ENCODE measurements at regions not wholly inside any gene's neighbourhood (a gene's known extent, or its start where the extent isn't known, plus 50 kb on each side); places are given as distances from the start of the nearest gene placed in this dataset.

DNA sequence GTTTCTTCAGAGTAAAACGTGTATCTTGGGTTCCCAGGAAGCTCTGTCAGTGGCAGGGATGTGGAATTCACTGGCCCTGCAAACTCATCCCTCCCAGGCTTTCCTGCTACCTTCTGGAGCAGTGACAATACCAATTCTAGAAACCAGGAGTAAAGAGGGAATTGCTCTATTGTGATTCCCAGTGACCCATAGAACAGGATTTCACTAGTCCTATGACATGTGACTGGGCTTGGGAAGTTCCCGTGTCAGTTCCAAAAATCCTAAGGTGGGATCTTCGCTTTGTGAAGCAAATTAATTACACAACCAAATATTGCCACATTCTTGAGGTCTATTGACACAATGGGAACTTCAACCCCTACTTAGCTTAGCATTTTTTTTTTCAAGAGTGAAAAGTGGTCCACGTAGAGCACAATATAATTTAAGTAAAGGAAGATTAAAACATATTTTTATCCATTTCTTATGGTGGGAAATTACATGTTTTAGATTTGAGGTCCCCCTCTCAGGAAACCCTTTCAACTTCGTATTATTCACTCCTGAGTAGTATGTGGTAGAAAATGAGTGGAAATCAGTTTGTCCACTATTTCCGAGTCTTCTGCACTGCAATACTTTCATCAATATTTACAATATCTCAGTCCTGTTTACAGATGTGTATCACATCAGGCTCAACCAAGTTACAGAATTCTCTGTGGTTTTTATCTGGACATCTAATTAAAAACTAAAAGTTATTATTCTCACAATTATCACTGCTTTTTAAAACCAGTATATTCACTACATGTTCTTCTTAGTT is 88.9 kb upstream of the SOX5 start:
- no peaks in the 10 kb centered on the region for H3K36me3 Mint-ChIP-seq
- POLR2A ChIA-PET, result no interaction called here
- no peak overlapping the region for H3K4me3 Mint-ChIP-seq
- no peaks in the 10 kb centered on the region for H3K4me1 Mint-ChIP-seq
- no peaks in the 10 kb centered on the region for H3K27me3 Mint-ChIP-seq
- H3K9me3 Mint-ChIP-seq, result no peaks in the 10 kb centered on the region
- H3K27ac Mint-ChIP-seq, result no peak overlapping the region
- ATAC-seq (ENCODE audit: low read depth) (no peak), DNase-seq (no peak)

- H3K9me3 Mint-ChIP-seq, result no peaks in the 10 kb centered on the region
- no peak for ATAC-seq (ENCODE audit: low read depth)
- H3K36me3 Mint-ChIP-seq, result no peaks in the 10 kb centered on the region
- no peak overlapping the region for H3K4me3 Mint-ChIP-seq
- no peak for DNase-seq
- H3K27me3 Mint-ChIP-seq, result no peaks in the 10 kb centered on the region
- POLR2A ChIA-PET, result no interaction called here
- H3K27ac Mint-ChIP-seq, result no peak overlapping the region
- H3K4me1 Mint-ChIP-seq, result no peaks in the 10 kb centered on the region
These were observed 87.2 kb upstream of the SOX5 start for GRCh38 chr12:24036438-24037216.

GRCh38 chr12:24034894-24035293 is 85.4 kb upstream of the SOX5 start:
- H3K36me3 Mint-ChIP-seq, result no peaks in the 10 kb centered on the region
- no peaks in the 10 kb centered on the region for H3K27me3 Mint-ChIP-seq
- no peaks in the 10 kb centered on the region for H3K4me1 Mint-ChIP-seq
- no peak overlapping the region for H3K4me3 Mint-ChIP-seq
- POLR2A ChIA-PET, result no interaction called here
- no peak overlapping the region for H3K27ac Mint-ChIP-seq
- no peak for ATAC-seq (ENCODE audit: low read depth)
- DNase-seq, result no peak
- H3K9me3 Mint-ChIP-seq, result no peaks in the 10 kb centered on the region

DNA sequence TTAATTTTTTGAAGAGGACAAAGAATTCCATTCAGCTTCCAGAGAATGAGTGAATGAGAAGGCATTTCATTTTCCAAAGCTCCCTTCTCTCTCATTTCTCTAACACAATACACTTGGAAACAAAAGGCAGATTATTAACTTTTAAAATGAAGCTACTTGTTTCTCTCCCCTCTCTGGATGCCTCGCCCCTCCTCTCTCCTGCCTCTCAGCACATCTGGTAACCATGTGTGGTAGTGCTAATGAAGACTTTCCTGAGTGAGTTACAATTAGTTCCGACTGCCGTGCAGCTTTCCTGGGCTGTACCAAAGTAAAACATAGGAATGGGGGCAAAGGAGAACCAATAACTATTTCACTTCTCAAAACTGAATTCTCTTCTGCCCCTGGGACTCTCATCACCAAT is 84.7 kb upstream of the SOX5 start:
- H3K27me3 Mint-ChIP-seq, result no peaks in the 10 kb centered on the region
- H3K4me3 Mint-ChIP-seq, result no peak overlapping the region
- POLR2A ChIA-PET, result no interaction called here
- H3K9me3 Mint-ChIP-seq, result no peaks in the 10 kb centered on the region
- no peak overlapping the region for H3K27ac Mint-ChIP-seq
- H3K4me1 Mint-ChIP-seq, result no peaks in the 10 kb centered on the region
- no peaks in the 10 kb centered on the region for H3K36me3 Mint-ChIP-seq
- no peak for ATAC-seq (ENCODE audit: low read depth)
- DNase-seq, result no peak

DNA sequence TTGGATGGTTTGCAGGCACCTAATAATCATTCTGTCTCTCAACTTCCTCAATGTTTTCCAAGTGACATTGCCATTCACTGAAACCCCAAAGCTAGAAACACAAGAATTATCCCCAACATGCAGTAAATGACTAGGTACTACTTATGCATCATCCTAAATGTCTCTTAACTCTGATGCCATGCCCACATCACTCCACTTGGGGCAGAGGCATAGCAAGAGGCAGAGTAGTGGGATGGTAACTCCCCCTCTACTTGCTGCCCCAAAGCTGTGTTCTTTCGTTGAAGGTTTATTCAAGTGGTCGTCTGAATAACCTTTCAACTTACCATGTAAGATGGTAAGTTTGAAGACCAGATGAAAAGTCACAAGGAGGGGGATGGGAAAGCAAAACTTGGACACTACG is 77.9 kb upstream of the SOX5 start:
- Mint-ChIP-seq H3K9me3 (peaks cover 3% of the 10 kb centered on the region), H3K4me3 (no peak overlapping the region), H3K27me3 (no peaks in the 10 kb centered on the region), H3K27ac (no peak overlapping the region), H3K36me3 (no peaks in the 10 kb centered on the region), H3K4me1 (no peaks in the 10 kb centered on the region)
- POLR2A ChIA-PET, result no interaction called here
- no peak for ATAC-seq (ENCODE audit: low read depth)
- DNase-seq, result no peak

DNA sequence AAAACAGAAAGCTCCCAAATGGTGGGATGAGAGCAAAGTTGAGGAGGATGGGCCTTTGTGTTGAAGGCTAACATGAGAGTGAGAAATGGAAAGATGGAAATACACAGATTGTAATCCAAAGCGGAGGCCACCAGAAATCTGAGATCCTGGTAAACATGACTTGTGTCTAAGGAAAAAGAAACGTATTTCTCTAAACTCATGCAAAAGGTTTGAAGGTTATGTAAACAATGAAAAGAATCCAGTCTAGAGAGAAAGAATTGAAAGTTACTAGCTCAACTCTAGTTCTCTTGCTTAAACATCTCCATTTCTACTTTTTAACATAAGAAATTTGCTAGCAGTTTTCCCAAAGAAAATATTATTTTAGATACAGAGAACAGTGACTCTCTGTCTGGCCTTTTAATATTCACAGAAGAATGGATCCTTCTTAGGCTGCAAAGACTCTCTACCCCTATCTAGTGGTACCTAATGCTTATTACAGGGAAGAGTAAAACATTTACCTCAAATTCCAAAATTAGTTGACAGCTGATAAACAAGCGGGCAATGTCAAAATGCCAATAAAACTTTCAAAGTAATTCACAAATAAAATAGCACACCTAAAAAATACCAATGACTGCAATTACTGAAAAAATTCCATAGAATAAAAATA is 75.8 kb upstream of the SOX5 start:
- Mint-ChIP-seq H3K9me3 (peaks cover 3% of the 10 kb centered on the region), H3K27ac (no peak overlapping the region), H3K27me3 (no peaks in the 10 kb centered on the region), H3K36me3 (no peaks in the 10 kb centered on the region), H3K4me3 (no peak overlapping the region), H3K4me1 (no peaks in the 10 kb centered on the region)
- no peak for ATAC-seq (ENCODE audit: low read depth)
- POLR2A ChIA-PET, result no interaction called here
- DNase-seq, result no peak

- ATAC-seq (ENCODE audit: low read depth), result no peak
- Mint-ChIP-seq H3K27ac (no peak overlapping the region), H3K4me1 (no peaks in the 10 kb centered on the region), H3K27me3 (no peaks in the 10 kb centered on the region), H3K4me3 (no peak overlapping the region), H3K9me3 (peaks cover 3% of the 10 kb centered on the region), H3K36me3 (no peaks in the 10 kb centered on the region)
- POLR2A ChIA-PET, result no interaction called here
- no peak for DNase-seq
These were observed 73.6 kb upstream of the SOX5 start for GRCh38 chr12:24023081-24023480.

DNA sequence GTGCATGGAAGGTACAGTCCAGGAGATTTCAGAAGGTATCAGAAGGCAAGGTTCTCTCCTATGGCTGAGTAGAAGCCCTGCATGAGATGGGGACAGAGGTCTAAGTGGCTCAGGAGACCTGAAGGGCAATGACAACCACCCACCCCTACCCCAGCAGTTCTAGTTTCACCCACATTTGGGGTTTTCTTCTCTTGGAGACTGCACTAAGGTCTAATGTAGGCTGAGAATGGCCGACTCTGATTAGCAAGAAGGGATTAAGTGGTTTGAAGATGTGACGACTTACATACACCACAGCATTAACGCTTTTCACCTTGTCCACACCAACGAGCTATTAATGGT is 71.7 kb upstream of the SOX5 start:
- H3K9me3 Mint-ChIP-seq, result peaks cover 5% of the 10 kb centered on the region
- H3K4me3 Mint-ChIP-seq, result no peak overlapping the region
- H3K36me3 Mint-ChIP-seq, result no peaks in the 10 kb centered on the region
- H3K27ac Mint-ChIP-seq, result no peak overlapping the region
- no peaks in the 10 kb centered on the region for H3K27me3 Mint-ChIP-seq
- POLR2A ChIA-PET, result no interaction called here
- no peaks in the 10 kb centered on the region for H3K4me1 Mint-ChIP-seq
- DNase-seq, result no peak
- ATAC-seq (ENCODE audit: low read depth), result no peak

DNA sequence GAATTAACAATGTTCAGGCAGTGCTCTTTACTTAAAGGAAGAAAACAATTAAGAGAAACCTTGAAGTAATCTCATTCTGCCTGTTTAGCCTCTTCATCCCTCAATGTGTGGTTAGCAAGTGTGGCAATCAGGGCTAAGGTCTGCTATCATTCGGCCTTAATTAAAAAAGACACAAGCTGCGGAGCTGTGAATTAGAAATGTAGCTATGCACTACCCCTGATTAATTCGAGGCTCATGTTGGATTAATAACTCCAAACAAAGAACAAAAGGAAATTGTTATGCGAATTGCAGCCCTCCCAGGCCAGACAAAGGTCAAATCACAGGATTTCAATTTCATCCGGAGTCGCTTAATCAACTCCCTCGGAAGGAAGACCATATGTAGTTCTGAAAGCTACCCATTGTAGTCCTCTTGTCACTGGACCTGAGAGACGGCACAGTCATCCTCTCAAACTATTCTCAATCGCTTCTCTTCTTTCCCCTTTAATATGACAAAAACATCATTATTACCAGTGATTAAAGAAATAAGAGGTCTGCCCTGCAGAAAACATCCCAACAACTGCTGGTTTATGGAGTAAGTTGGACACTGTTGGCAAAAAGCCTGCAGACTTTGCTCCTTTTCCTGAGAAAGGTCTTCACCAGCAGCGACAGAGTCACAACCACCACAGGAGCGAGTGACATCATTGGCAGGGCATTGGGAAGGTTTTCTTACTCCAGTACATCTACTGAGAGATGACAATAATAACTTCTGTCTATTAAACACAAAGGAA is 71.1 kb upstream of the SOX5 start:
- H3K4me1 Mint-ChIP-seq, result no peaks in the 10 kb centered on the region
- no peak overlapping the region for H3K27ac Mint-ChIP-seq
- DNase-seq (no peak), ATAC-seq (ENCODE audit: low read depth) (no peak)
- H3K4me3 Mint-ChIP-seq, result no peak overlapping the region
- POLR2A ChIA-PET, result no interaction called here
- no peaks in the 10 kb centered on the region for H3K36me3 Mint-ChIP-seq
- H3K27me3 Mint-ChIP-seq, result no peaks in the 10 kb centered on the region
- H3K9me3 Mint-ChIP-seq, result peaks cover 5% of the 10 kb centered on the region

- Mint-ChIP-seq H3K9me3 (peaks cover 5% of the 10 kb centered on the region), H3K27ac (no peak overlapping the region)
These were observed 66.3 kb upstream of the SOX5 start for GRCh38 chr12:24015833-24016160.

DNA sequence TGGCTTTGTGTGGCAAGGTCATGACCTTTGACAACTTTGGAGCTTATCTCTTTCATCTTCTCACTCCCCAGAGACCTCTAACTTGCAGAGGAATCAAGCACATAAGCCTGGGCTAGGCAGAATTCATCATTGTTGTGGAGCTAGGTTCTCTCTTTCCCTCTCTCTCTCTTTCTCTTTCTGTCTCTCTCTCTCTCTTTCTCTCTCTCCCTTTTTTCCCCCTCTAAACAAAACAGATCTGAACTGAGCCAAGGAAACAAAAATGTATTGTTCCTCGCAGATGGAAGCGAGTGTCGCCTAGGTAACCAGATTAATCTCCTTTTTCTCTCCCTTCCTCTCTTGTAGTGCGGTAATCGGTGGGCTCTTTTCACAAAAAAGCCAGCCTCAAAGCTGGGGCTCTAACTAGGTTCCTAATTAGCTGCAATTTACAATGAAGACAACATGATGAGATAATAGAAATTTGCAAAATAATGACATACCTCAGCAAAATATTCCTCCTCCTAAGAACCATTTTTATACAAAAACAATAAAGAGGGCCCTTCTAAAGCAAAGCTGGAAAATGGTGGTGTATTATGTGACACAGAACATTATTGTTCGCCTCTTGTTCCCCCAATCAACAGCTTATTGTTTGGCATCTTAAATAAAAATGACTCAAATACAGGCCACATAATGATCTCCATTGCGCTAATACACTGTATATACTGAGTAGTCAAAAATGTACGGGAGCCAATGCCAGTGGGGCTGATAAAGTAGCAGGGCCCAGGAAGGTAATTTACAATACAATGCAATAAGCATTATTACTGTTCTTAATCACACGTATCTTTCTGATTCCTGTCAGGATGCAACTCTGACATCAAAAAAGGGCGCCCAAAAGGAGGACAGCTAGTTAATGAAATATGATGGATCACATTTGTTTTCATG is 65.7 kb upstream of the SOX5 start:
- no peak for DNase-seq
- Mint-ChIP-seq H3K27me3 (no peaks in the 10 kb centered on the region), H3K27ac (no peak overlapping the region), H3K4me3 (no peak overlapping the region), H3K36me3 (no peaks in the 10 kb centered on the region), H3K9me3 (peaks cover 5% of the 10 kb centered on the region), H3K4me1 (no peaks in the 10 kb centered on the region)
- POLR2A ChIA-PET, result no interaction called here
- ATAC-seq (ENCODE audit: low read depth), result no peak

More at GRCh38 chr12:24015833-24016160, 66.3 kb upstream of the SOX5 start:
- POLR2A ChIA-PET, result no interaction called here
- no peaks in the 10 kb centered on the region for H3K27me3 Mint-ChIP-seq
- DNase-seq (no peak), ATAC-seq (ENCODE audit: low read depth) (no peak)
- H3K4me1 Mint-ChIP-seq, result no peaks in the 10 kb centered on the region
- no peaks in the 10 kb centered on the region for H3K36me3 Mint-ChIP-seq
- no peak overlapping the region for H3K4me3 Mint-ChIP-seq

DNA sequence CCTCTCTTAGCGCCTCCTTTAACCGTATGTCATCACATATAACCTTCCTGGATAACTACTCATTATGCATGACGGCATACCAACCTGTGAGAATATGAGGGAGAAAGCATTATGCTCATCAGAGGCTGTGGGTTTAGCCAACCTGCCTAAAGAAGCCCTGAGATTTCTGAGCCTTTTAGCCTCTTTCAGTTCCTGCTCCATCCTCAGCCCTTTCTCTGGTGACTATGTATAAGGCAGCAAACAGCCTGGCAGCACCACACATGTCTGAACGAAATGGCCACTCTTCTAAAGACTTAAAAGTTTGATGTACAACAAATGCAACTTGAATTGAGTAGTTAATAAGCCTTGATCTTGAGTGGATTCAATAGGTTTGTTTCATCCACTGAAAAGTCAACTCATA is 64.8 kb upstream of the SOX5 start:
- POLR2A ChIA-PET, result no interaction called here
- no peaks in the 10 kb centered on the region for H3K27me3 Mint-ChIP-seq
- DNase-seq, result no peak
- no peak overlapping the region for H3K4me3 Mint-ChIP-seq
- H3K27ac Mint-ChIP-seq, result no peak overlapping the region
- H3K9me3 Mint-ChIP-seq, result peaks cover 5% of the 10 kb centered on the region
- no peaks in the 10 kb centered on the region for H3K4me1 Mint-ChIP-seq
- ATAC-seq (ENCODE audit: low read depth), result no peak
- H3K36me3 Mint-ChIP-seq, result no peaks in the 10 kb centered on the region

DNA sequence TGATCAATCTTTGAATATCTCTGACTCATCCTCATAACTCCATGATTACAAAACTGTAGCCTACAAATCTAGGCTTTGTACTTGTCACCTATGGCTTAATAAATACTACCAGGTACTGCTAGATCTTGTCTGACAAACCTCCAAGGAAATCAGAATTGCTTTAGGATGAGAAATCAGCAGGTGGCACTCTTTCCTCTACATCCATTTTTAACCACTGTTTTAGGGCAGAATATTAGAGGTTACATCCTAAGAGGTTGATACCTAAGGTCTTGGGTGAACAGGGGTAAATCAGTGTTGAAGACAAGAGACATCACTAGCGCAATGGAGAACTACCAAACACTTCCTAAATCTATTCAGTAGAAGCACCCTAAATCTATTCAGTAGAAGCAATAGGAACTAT is 63.1 kb upstream of the SOX5 start:
- DNase-seq (no peak), ATAC-seq (ENCODE audit: low read depth) (no peak)
- no peaks in the 10 kb centered on the region for H3K27me3 Mint-ChIP-seq
- H3K27ac Mint-ChIP-seq, result no peak overlapping the region
- no peak overlapping the region for H3K4me3 Mint-ChIP-seq
- POLR2A ChIA-PET, result no interaction called here
- no peaks in the 10 kb centered on the region for H3K9me3 Mint-ChIP-seq
- no peaks in the 10 kb centered on the region for H3K4me1 Mint-ChIP-seq
- no peaks in the 10 kb centered on the region for H3K36me3 Mint-ChIP-seq
